ENCODE measurements at regions not wholly inside any gene's neighbourhood (a gene's known extent, or its start where the extent isn't known, plus 50 kb on each side); places are given as distances from the start of the nearest gene placed in this dataset.

- H3K4me3 ChIP-seq, result no peak overlapping the region
- H3K9ac ChIP-seq (ENCODE audit: low read depth in 2 of 2, low read length in 2 of 2), result no peak overlapping the region
- intact Hi-C loops (cut with DNase I), result no loop called here
- H3K9me3 ChIP-seq, result no peaks in the 10 kb centered on the region
- H3K27ac ChIP-seq, result no peak overlapping the region
- no peak for TF ChIP-seq CTCF (IDR thresholded peaks at IDR 0.05)
- H3K27me3 ChIP-seq, result no peaks in the 10 kb centered on the region
- H3K4me1 ChIP-seq, result no peaks in the 10 kb centered on the region
- no peaks in the 10 kb centered on the region for H3K36me3 ChIP-seq
- DNase-seq, result no peak
Measured at GRCh38 chr19:31675193-31675913, 326.1 kb upstream of the TSHZ3 start.

- TF ChIP-seq CTCF (IDR thresholded peaks at IDR 0.05), result no peak
- H3K4me3 ChIP-seq, result no peak overlapping the region
- no peak overlapping the region for H3K27ac ChIP-seq
- H3K9ac ChIP-seq (ENCODE audit: low read depth in 2 of 2, low read length in 2 of 2), result no peak overlapping the region
- no peaks in the 10 kb centered on the region for H3K9me3 ChIP-seq
- H3K27me3 ChIP-seq, result no peaks in the 10 kb centered on the region
- no peaks in the 10 kb centered on the region for H3K36me3 ChIP-seq
- no peak for DNase-seq
- no peaks in the 10 kb centered on the region for H3K4me1 ChIP-seq
- intact Hi-C loops (cut with DNase I), result no loop called here
Measured at GRCh38 chr19:31676271-31677004, 327.2 kb upstream of the TSHZ3 start.

GRCh38 chr19:31678421-31678820 is 329.2 kb upstream of the TSHZ3 start:
- no peaks in the 10 kb centered on the region for H3K9me3 ChIP-seq

GRCh38 chr19:31681121-31681520 is 331.9 kb upstream of the TSHZ3 start:
- no peaks in the 10 kb centered on the region for H3K27me3 ChIP-seq
- no peak for TF ChIP-seq CTCF (IDR thresholded peaks at IDR 0.05)
- no peaks in the 10 kb centered on the region for H3K9me3 ChIP-seq
- no peaks in the 10 kb centered on the region for H3K36me3 ChIP-seq
- no peak for DNase-seq
- no peaks in the 10 kb centered on the region for H3K4me1 ChIP-seq
- H3K9ac ChIP-seq (ENCODE audit: low read depth in 2 of 2, low read length in 2 of 2), result no peak overlapping the region
- intact Hi-C loops (cut with DNase I), result no loop called here
- H3K27ac ChIP-seq, result no peak overlapping the region
- H3K4me3 ChIP-seq, result no peak overlapping the region

More at GRCh38 chr19:31678421-31678820, 329.2 kb upstream of the TSHZ3 start:
- no peak for DNase-seq
- Histone ChIP-seq H3K36me3 (no peaks in the 10 kb centered on the region), H3K9ac (ENCODE audit: low read depth in 2 of 2, low read length in 2 of 2) (no peak overlapping the region), H3K27ac (no peak overlapping the region), H3K27me3 (no peaks in the 10 kb centered on the region), H3K4me3 (no peak overlapping the region), H3K4me1 (no peaks in the 10 kb centered on the region)
- no peak for TF ChIP-seq CTCF (IDR thresholded peaks at IDR 0.05)
- intact Hi-C loops (cut with DNase I), result no loop called here

GRCh38 chr19:31693131-31693932 is 344.1 kb upstream of the TSHZ3 start:
- Histone ChIP-seq H3K9me3 (no peaks in the 10 kb centered on the region), H3K4me3 (no peak overlapping the region), H3K4me1 (no peaks in the 10 kb centered on the region), H3K9ac (ENCODE audit: low read depth in 2 of 2, low read length in 2 of 2) (no peak overlapping the region), H3K36me3 (no peaks in the 10 kb centered on the region), H3K27me3 (no peaks in the 10 kb centered on the region), H3K27ac (no peak overlapping the region)
- TF ChIP-seq CTCF (IDR thresholded peaks at IDR 0.05), result no peak
- DNase-seq, result no peak
- intact Hi-C loops (cut with DNase I), result no loop called here
